CD4-positive, alpha-beta T cell (primary cell): ENCODE measurements at regions not wholly inside any gene's neighbourhood (a gene's known extent, or its start where the extent isn't known, plus 50 kb on each side); places are given as distances from the start of the nearest gene placed in this dataset.

Experiments used
- ATAC-seq: fragments of 200-7000 bp; cut with Tn5 transposase; one replicate; pipeline ENCODE4 v1.10.0; 2022; ENCODE audit warnings: mild to moderate bottlenecking; ENCODE audit not compliant: poor library complexity
- CTCF ChIA-PET: fragments of 350-600 bp; sonication (Branson Sonifier 250); formaldehyde crosslinking; loops from one replicate; lab custom pipeline; 2021; ENCODE audit warnings: antibody characterized with exemption, inconsistent platforms; lab: Charles Lee
- POLR2A ChIA-PET: fragments of 350-600 bp; sonication (Branson Sonifier 250); formaldehyde crosslinking; loops from one replicate; lab custom pipeline; 2021; ENCODE audit warnings: antibody characterized with exemption, inconsistent platforms; lab: Charles Lee
- DNase-seq, 14 experiments: peaks; one replicate each; pipeline ENCODE4 v3.0.0-alpha.2; 2013 to 2020; ENCODE audit warnings: mixed read lengths in 2 of 14
- H3K27ac ChIP-seq, 2 donors: one replicate each; pipeline versions ENCODE4 v1.5.1 to v1.7.0; 2013; ENCODE audit warnings: low read length in 2 of 2, low read depth in 1 of 2, mild to moderate bottlenecking in 1 of 2
- H3K27me3 ChIP-seq, 2 experiments: 1 replicate in 1 of 2; 2 replicates in 1 of 2; pipeline versions ENCODE4 v1.6.1 to v1.7.0; 2013; ENCODE audit warnings: low read length in 2 of 2, control low read depth in 1 of 2, mild to moderate bottlenecking in 1 of 2, moderate library complexity in 1 of 2; ENCODE audit not compliant: insufficient read depth in 2 of 2, control insufficient read depth in 1 of 2
- H3K36me3 ChIP-seq: one replicate; pipeline ENCODE4 v1.6.1; 2013; ENCODE audit warnings: low read length, control low read depth; ENCODE audit not compliant: insufficient read depth
- H3K4me1 ChIP-seq: one replicate; pipeline ENCODE4 v1.6.1; 2013; ENCODE audit warnings: low read length, control low read depth; ENCODE audit not compliant: insufficient read depth
- H3K4me3 ChIP-seq: one replicate; pipeline ENCODE4 v1.5.1; 2013; ENCODE audit warnings: mild to moderate bottlenecking, low read length, moderate library complexity
- H3K9me3 ChIP-seq, 2 experiments: 1 replicate in 1 of 2; 2 replicates in 1 of 2; pipeline versions ENCODE4 v1.6.1 to v1.7.0; 2013; ENCODE audit warnings: low read length in 2 of 2, mild to moderate bottlenecking in 2 of 2, control low read depth in 1 of 2, moderate library complexity in 1 of 2; ENCODE audit not compliant: control insufficient read depth in 1 of 2, insufficient read depth in 1 of 2
- H3K27ac Mint-ChIP-seq: one replicate; pipeline ENCODE4 v1.8.0; 2020; ENCODE audit warnings: mixed read lengths
- H3K27me3 Mint-ChIP-seq: one replicate; pipeline ENCODE4 v1.8.0; 2021; ENCODE audit warnings: mixed read lengths
- H3K36me3 Mint-ChIP-seq: one replicate; pipeline ENCODE4 v1.8.0; 2021; ENCODE audit warnings: low read depth, mixed read lengths
- H3K4me1 Mint-ChIP-seq: one replicate; pipeline ENCODE4 v1.8.0; 2021; ENCODE audit warnings: low read depth, mixed read lengths
- H3K4me3 Mint-ChIP-seq: one replicate; pipeline ENCODE4 v1.8.0; 2020; ENCODE audit warnings: mild to moderate bottlenecking, mixed read lengths
- H3K9me3 Mint-ChIP-seq: one replicate; pipeline ENCODE4 v1.8.0; 2020; ENCODE audit warnings: mixed read lengths
- intact Hi-C, 2 experiments: fragments of 100-400 bp; cut with DNase I in 1 of 2; cut with micrococcal nuclease in 1 of 2; formaldehyde crosslinking; loops; one replicate each; pipeline versions ENCODE4 v1.15.1 to v1.9.0; 2023 to 2025; cut with DNase I, micrococcal nuclease
- TF ChIP-seq, protein P1 (sequence below): fragments of 200-600 bp; IDR thresholded peaks from one replicate; pipeline ENCODE4 v1.8.0; 2022; ENCODE audit warnings: antibody characterized with exemption, mild to moderate bottlenecking

- intact Hi-C loops: no loop called here
- ATAC-seq (no peak), DNase-seq (no peak)
- peaks cover 8% of the 10 kb centered on the region for H3K27me3 Mint-ChIP-seq
- no peaks in the 10 kb centered on the region for H3K9me3 Mint-ChIP-seq
- ChIA-PET CTCF (no interaction called here), POLR2A (no interaction called here)
- no peaks in the 10 kb centered on the region for H3K36me3 Mint-ChIP-seq
- TF ChIP-seq, protein P1, sequence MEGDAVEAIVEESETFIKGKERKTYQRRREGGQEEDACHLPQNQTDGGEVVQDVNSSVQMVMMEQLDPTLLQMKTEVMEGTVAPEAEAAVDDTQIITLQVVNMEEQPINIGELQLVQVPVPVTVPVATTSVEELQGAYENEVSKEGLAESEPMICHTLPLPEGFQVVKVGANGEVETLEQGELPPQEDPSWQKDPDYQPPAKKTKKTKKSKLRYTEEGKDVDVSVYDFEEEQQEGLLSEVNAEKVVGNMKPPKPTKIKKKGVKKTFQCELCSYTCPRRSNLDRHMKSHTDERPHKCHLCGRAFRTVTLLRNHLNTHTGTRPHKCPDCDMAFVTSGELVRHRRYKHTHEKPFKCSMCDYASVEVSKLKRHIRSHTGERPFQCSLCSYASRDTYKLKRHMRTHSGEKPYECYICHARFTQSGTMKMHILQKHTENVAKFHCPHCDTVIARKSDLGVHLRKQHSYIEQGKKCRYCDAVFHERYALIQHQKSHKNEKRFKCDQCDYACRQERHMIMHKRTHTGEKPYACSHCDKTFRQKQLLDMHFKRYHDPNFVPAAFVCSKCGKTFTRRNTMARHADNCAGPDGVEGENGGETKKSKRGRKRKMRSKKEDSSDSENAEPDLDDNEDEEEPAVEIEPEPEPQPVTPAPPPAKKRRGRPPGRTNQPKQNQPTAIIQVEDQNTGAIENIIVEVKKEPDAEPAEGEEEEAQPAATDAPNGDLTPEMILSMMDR: no peak
- H3K36me3 ChIP-seq: no peaks in the 10 kb centered on the region
- H3K27ac Mint-ChIP-seq: no peak overlapping the region
- H3K4me1 Mint-ChIP-seq: no peaks in the 10 kb centered on the region
- H3K4me1 ChIP-seq: no peaks in the 10 kb centered on the region
- no peak overlapping the region for H3K4me3 ChIP-seq
- H3K9me3 ChIP-seq: no peaks in the 10 kb centered on the region
- H3K27ac ChIP-seq: no peak overlapping the region
- H3K27me3 ChIP-seq: peaks cover 0 to 6% of the 10 kb centered on the region in 2 experiments
- H3K4me3 Mint-ChIP-seq: no peak overlapping the region
Observed at GRCh38 chr16:75806487-75806886, 80.2 kb upstream of the CPHXL start.

DNA sequence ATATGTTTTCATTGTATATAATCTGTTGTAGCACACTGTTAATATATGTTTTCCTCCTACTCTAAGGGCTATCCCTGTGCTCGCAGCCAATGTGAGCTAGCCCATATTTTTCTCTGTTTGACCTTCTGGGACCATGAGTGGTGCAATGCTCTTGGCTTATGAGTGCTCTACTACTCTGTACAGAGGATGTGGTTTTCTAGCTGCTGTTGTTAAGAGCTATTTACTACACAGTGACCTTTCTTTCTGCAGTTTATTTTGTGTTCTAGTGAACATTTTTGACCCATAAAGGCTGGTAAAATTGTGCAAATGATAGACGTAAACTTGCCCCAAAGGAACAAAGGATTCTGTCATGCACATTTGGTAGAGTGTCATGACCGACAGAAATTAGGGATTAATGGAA is 84.1 kb upstream of the CPHXL start:
- Mint-ChIP-seq H3K4me1 (no peaks in the 10 kb centered on the region), H3K36me3 (no peaks in the 10 kb centered on the region), H3K4me3 (no peak overlapping the region), H3K9me3 (no peaks in the 10 kb centered on the region), H3K27me3 (peaks cover 22% of the 10 kb centered on the region), H3K27ac (no peak overlapping the region)
- no peak for DNase-seq
- CTCF ChIA-PET: no interaction called here
- Histone ChIP-seq H3K4me1 (no peaks in the 10 kb centered on the region), H3K9me3 (no peaks in the 10 kb centered on the region), H3K27ac (no peak overlapping the region), H3K4me3 (no peak overlapping the region), H3K36me3 (no peaks in the 10 kb centered on the region), H3K27me3 (peaks cover 0 to 8% of the 10 kb centered on the region in 2 experiments)
- intact Hi-C loops: no loop called here
- POLR2A ChIA-PET: no interaction called here
- TF ChIP-seq, protein P1: no peak
- ATAC-seq: no peak

- H3K4me3 ChIP-seq: no peak overlapping the region
- intact Hi-C loops: no loop called here
- Mint-ChIP-seq H3K4me3 (no peak overlapping the region), H3K9me3 (no peaks in the 10 kb centered on the region), H3K36me3 (no peaks in the 10 kb centered on the region), H3K4me1 (no peaks in the 10 kb centered on the region), H3K27me3 (peaks cover 22% of the 10 kb centered on the region), H3K27ac (no peak overlapping the region)
- CTCF ChIA-PET: no interaction called here
- POLR2A ChIA-PET: no interaction called here
- H3K36me3 ChIP-seq: no peaks in the 10 kb centered on the region
- no peak for DNase-seq
- no peak for ATAC-seq
- H3K4me1 ChIP-seq: no peaks in the 10 kb centered on the region
- peaks cover 0 to 5% of the 10 kb centered on the region in 2 experiments for H3K27me3 ChIP-seq
- no peak overlapping the region for H3K27ac ChIP-seq
- no peaks in the 10 kb centered on the region for H3K9me3 ChIP-seq
- TF ChIP-seq, protein P1: no peak
Observed at GRCh38 chr16:75811020-75811634, 84.8 kb upstream of the CPHXL start.
